Retinal pigment epithelial cell (primary cell): ENCODE measurements at regions not wholly inside any gene's neighbourhood (a gene's known extent, or its start where the extent isn't known, plus 50 kb on each side); places are given as distances from the start of the nearest gene placed in this dataset.

ENCODE experiments used
- DNase-seq: peaks from one replicate; pipeline ENCODE4 v3.0.0-alpha.2; 2010; ENCODE audit warnings: low read depth
- H3K4me3 ChIP-seq: 2 replicates; pipeline ENCODE4 v1.5.1; 2011; ENCODE audit warnings: mild to moderate bottlenecking, low read length, control low read depth, moderate library complexity
- CTCF ChIP-seq: conservative IDR thresholded peaks from 2 replicates; pipeline ENCODE4 v1.5.1; 2011; ENCODE audit warnings: low read depth, low read length, control low read depth, inconsistent platforms

DNA sequence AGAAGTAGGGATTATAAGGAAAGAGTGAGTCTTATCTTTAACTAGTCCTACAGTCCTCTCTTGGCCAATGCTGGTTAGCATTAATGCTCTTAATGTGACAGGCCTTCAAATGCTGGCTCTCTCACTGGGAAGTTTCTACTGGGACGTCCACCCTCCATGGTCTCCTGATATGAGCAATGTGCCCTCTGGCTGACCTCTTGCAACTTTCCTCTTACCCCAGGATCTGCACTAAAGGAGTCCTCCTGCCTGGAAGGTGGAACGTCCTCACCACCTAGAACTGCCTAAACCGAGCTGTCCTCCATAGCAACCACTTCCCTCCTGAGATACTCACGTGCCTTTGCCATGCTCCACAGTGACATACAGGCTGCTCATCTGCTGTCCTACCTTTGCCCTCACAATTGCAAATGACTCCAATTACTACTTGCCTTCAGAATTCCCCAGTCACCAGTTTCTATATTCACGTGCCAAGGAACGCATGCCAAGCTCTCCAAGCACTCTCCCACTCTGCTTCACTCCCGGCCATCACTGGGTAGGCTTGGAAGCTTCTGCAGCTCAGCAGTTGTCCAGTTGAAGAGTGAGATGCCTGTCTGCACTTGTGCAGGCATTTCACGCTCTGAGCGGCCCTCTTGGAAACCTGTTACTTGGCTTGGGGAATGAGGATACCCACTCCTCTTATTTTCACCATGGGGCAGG lies 404.7 kb downstream of the RRAGC start:
- DNase-seq, result no peak
- TF ChIP-seq CTCF, result no peak
- no peak overlapping the region for H3K4me3 ChIP-seq

GRCh38 chr1:38454236-38454635 lies 405.3 kb downstream of the RRAGC start:
- DNase-seq, result no peak
- TF ChIP-seq CTCF, result no peak
- no peak overlapping the region for H3K4me3 ChIP-seq

DNA sequence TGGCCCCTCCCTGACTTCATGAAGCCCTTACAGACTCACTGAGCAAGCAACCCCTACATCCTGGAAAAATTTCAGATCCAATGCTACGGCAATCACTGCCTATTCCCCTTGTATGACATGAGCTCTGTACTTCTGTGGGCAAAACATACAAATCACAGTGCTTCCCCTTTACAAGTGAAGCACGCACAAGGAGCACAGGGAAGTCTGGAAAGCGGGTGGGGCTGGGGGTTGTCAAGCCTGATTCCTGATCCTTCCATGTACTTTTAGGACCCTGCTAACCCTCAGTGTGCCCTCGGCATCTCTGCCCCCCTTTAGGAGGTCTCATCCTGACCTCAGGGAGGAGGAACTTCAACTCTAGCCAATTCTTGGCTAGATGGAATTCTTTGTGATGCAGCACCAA lies 405.7 kb upstream of the POU3F1 start:
- TF ChIP-seq CTCF, result no peak
- DNase-seq, result no peak
- H3K4me3 ChIP-seq, result no peak overlapping the region

DNA sequence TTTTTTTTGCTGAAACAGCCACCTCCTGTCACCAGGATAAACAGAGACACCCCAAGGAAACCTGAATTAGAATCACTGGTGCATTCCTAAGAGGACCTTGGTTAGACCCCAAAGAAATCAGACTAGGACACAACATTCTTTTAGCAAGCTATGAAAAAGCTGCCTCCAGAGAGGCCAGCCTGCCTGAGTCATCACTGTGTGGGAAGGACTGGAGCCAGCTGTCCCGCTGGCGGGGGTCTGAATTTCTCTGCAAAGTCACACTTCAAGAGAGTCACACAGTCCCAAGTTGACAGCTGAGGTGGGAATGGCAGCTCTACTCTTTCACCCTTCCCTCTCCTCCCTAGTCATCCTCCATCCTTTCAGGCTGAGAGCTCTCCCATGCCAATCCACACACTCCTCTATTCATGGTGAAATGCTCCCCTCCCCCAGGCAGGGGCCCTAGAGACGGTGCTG lies 405.0 kb upstream of the POU3F1 start:
- DNase-seq, result peak; percentile 5
- no peak for TF ChIP-seq CTCF
- H3K4me3 ChIP-seq, result no peak overlapping the region

- H3K4me3 ChIP-seq, result no peak overlapping the region
- no peak for TF ChIP-seq CTCF
- no peak for DNase-seq
These were observed 402.3 kb upstream of the POU3F1 start for GRCh38 chr1:38448893-38449292.

GRCh38 chr1:38446936-38447335 lies 400.3 kb upstream of the POU3F1 start:
- TF ChIP-seq CTCF, result no peak
- no peak for DNase-seq

GRCh38 chr1:38444770-38445442 lies 398.3 kb upstream of the POU3F1 start:
- no peak for TF ChIP-seq CTCF

More at GRCh38 chr1:38446936-38447335, 400.3 kb upstream of the POU3F1 start:
- no peak overlapping the region for H3K4me3 ChIP-seq

More at GRCh38 chr1:38444770-38445442, 398.3 kb upstream of the POU3F1 start:
- DNase-seq, result no peak
- no peak overlapping the region for H3K4me3 ChIP-seq
